ENCODE measurements at regions not wholly inside any gene's neighbourhood (a gene's known extent, or its start where the extent isn't known, plus 50 kb on each side); places are given as distances from the start of the nearest gene placed in this dataset.
"Not testable (repeated sequence)": the region's sequence is repeated elsewhere in the genome, so short reads cannot be mapped to it uniquely, and the experiment has no call there.

DNA sequence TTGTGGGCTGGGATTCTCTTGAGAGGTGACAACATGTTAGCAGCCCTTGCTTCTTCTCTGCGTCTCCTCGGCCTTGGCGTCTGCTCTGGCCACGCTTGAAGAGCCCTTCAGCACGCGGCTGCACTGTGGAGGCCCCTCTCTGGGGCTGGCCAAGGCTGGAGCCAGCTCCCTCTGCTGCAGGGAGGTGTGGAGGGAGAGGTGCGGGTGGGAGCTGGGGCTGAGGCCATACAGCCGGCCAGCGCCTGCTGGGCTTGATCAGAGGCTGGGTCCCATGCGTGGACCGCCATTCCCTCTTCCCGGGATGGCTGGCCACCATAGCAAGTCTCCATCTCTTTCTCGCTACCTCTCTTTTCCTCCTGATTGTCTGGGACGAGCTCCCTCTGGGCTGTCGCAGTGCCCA lies 539.0 kb downstream of the PCDH7 start:
- no peak for TF ChIP-seq CTCF (IDR thresholded peaks at IDR 0.05)
- Mint-ChIP-seq H3K36me3 (ENCODE audit: unreplicated experiment) (no peaks in the 10 kb centered on the region), H3K27ac (ENCODE audit: unreplicated experiment) (no peak overlapping the region), H3K27me3 (ENCODE audit: unreplicated experiment) (no peaks in the 10 kb centered on the region), H3K4me3 (ENCODE audit: unreplicated experiment) (no peak overlapping the region), H3K9me3 (ENCODE audit: unreplicated experiment) (no peaks in the 10 kb centered on the region), H3K4me1 (ENCODE audit: unreplicated experiment) (no peaks in the 10 kb centered on the region)
- no peak for DNase-seq (ENCODE audit: extremely low spot score, unreplicated experiment)

DNA sequence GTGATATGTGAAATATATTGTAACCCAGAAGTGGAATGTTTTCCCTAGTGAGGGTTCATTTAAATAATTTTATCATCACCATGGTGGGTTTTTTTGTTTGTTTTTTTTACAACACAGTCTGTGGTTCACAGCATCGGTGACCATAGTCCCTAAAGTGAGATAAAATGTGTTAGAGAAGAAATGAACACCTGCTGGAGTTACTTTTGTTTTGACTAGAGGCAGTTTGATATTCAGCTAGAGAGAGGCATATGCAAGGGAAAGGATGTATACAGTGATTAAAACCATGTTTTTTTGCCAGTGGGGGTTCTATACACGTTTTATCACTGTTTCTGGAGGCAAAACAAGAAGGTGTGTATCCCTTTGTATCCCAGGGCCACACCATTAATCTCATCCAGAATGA lies 541.5 kb downstream of the PCDH7 start:
- H3K36me3 Mint-ChIP-seq (ENCODE audit: unreplicated experiment): no peaks in the 10 kb centered on the region
- H3K4me3 Mint-ChIP-seq (ENCODE audit: unreplicated experiment): no peak overlapping the region
- TF ChIP-seq CTCF (IDR thresholded peaks at IDR 0.05): no peak
- no peaks in the 10 kb centered on the region for H3K9me3 Mint-ChIP-seq (ENCODE audit: unreplicated experiment)
- no peak for DNase-seq (ENCODE audit: extremely low spot score, unreplicated experiment)
- no peaks in the 10 kb centered on the region for H3K27me3 Mint-ChIP-seq (ENCODE audit: unreplicated experiment)
- no peak overlapping the region for H3K27ac Mint-ChIP-seq (ENCODE audit: unreplicated experiment)
- H3K4me1 Mint-ChIP-seq (ENCODE audit: unreplicated experiment): no peaks in the 10 kb centered on the region

DNA sequence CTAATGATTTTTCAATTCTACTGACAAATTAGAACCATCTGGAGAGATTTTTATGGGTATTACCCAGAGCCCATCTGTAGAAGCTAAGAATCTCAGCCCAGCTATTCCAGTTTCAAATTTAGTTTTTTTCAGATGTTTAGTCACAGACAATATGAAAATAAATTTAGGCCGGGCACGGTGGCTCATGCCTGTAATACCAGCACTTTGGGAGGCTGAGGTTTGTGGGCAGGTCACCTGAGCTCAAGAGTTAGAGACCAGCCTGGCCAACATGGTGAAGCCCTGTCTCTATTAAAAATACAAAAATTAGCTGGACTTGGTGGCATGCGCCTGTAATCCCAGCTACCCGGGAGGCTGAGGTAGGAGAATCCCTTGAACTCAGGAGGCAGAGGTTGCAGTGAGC lies 545.9 kb downstream of the PCDH7 start:
- not testable (repeated sequence) for H3K4me1 Mint-ChIP-seq (ENCODE audit: unreplicated experiment); DNase-seq (ENCODE audit: extremely low spot score, unreplicated experiment); H3K9me3 Mint-ChIP-seq (ENCODE audit: unreplicated experiment); H3K27me3 Mint-ChIP-seq (ENCODE audit: unreplicated experiment); H3K4me3 Mint-ChIP-seq (ENCODE audit: unreplicated experiment); H3K36me3 Mint-ChIP-seq (ENCODE audit: unreplicated experiment); H3K27ac Mint-ChIP-seq (ENCODE audit: unreplicated experiment)

DNA sequence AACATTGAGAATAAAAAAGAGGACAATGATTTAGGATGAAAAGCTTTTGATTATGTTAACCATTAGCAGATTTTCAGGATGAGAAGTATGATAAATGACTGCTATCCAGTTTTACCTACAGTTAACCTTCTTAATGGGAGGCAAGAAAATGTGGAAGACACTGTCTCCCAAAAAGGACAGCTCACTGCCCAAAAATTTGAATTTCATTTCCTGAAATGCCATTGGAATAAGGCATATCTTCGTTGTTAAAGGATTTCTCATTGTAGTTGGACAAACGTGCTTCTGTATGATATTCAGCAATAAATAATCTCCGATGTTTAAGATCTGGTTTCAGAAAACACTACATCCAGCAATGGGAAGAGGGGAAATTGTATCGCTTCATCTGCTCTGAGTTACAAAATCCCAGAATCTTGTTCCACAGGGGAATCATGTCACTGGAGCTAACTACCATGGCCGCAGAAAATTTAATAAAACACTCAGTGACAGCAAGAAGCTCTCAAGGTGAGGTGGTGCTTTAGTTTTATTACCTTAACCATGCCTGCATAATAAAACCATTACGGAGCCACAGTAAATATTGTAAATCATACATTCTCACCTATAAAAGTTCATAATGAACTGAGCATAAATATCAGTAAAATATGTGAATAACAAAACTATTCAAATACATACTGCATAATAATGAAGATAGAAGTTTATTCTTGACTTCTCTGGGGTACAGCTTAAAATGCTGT lies 552.3 kb downstream of the PCDH7 start:
- Mint-ChIP-seq H3K27me3 (ENCODE audit: unreplicated experiment) (no peaks in the 10 kb centered on the region), H3K4me1 (ENCODE audit: unreplicated experiment) (no peaks in the 10 kb centered on the region), H3K4me3 (ENCODE audit: unreplicated experiment) (no peak overlapping the region), H3K27ac (ENCODE audit: unreplicated experiment) (no peak overlapping the region), H3K36me3 (ENCODE audit: unreplicated experiment) (no peaks in the 10 kb centered on the region), H3K9me3 (ENCODE audit: unreplicated experiment) (no peaks in the 10 kb centered on the region)
- no peak for DNase-seq (ENCODE audit: extremely low spot score, unreplicated experiment)
- TF ChIP-seq CTCF (IDR thresholded peaks at IDR 0.05): no peak

DNA sequence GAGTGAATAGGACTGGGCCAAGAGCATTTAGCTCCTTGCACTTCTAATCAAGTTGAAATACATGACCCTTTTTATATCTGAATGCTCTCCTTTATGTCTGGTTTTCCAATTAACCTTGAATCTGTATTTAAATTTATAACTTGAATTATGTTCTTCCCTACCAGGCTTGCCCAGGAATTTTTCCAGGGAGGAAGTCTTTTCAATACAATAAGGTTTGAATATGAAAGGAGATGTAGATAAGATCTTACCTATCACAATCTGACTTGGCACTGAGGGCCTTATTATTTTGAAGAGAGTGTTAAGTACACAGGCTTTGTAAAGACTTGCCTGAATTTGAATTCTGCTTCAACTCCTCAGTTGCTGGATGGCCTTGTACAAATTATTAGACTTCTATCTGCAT lies 555.7 kb downstream of the PCDH7 start:
- no peak for TF ChIP-seq CTCF (IDR thresholded peaks at IDR 0.05)

DNA sequence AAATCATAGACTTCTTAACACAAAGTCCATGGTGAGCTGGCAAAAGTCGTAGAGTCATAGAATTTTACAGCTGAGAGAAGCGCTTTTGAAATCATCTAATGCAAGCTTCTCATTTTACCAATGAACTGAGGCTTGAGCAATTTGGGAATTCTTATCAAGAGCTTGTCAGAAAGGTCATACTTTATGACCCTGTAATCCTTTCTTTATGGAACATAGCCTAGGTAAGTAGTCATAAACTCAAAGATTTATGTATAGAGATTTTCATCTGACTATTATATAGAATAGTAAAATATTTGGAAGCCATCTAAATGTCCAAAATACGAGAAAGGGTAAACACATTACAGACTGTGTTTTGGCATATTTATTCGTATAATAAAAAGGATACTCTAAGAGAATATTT lies 563.5 kb downstream of the PCDH7 start:
- DNase-seq (ENCODE audit: extremely low spot score, unreplicated experiment): no peak
- H3K4me1 Mint-ChIP-seq (ENCODE audit: unreplicated experiment): peaks cover 2% of the 10 kb centered on the region
- H3K36me3 Mint-ChIP-seq (ENCODE audit: unreplicated experiment): no peaks in the 10 kb centered on the region
- H3K4me3 Mint-ChIP-seq (ENCODE audit: unreplicated experiment): no peak overlapping the region
- no peak for TF ChIP-seq CTCF (IDR thresholded peaks at IDR 0.05)
- H3K27ac Mint-ChIP-seq (ENCODE audit: unreplicated experiment): no peak overlapping the region
- H3K27me3 Mint-ChIP-seq (ENCODE audit: unreplicated experiment): no peaks in the 10 kb centered on the region
- H3K9me3 Mint-ChIP-seq (ENCODE audit: unreplicated experiment): peaks cover 9% of the 10 kb centered on the region

More for the DNA sequence above, 555.7 kb downstream of the PCDH7 start:
- no peak overlapping the region for H3K27ac Mint-ChIP-seq (ENCODE audit: unreplicated experiment)
- H3K36me3 Mint-ChIP-seq (ENCODE audit: unreplicated experiment): no peaks in the 10 kb centered on the region
- no peaks in the 10 kb centered on the region for H3K9me3 Mint-ChIP-seq (ENCODE audit: unreplicated experiment)
- no peaks in the 10 kb centered on the region for H3K27me3 Mint-ChIP-seq (ENCODE audit: unreplicated experiment)
- no peak overlapping the region for H3K4me3 Mint-ChIP-seq (ENCODE audit: unreplicated experiment)
- DNase-seq (ENCODE audit: extremely low spot score, unreplicated experiment): no peak
- peaks cover 2% of the 10 kb centered on the region for H3K4me1 Mint-ChIP-seq (ENCODE audit: unreplicated experiment)
